GM21786 (cell line): ENCODE measurements at regions not wholly inside any gene's neighbourhood (a gene's known extent, or its start where the extent isn't known, plus 50 kb on each side); places are given as distances from the start of the nearest gene placed in this dataset.

Source experiments
- ATAC-seq: cut with Tn5 transposase; IDR thresholded peaks from one replicate; pipeline ENCODE4 v1.9.1; 2021; ENCODE audit not compliant: unreplicated experiment

GRCh38 chr16:61332461-61332860 lies 703.8 kb downstream of the CDH8 start:
- no peak for ATAC-seq

GRCh38 chr16:61324044-61324443 lies 712.2 kb downstream of the CDH8 start:
- no peak for ATAC-seq

- no peak for ATAC-seq
These were observed 712.8 kb downstream of the CDH8 start for GRCh38 chr16:61323456-61323855.

- ATAC-seq = no peak
These were observed 715.4 kb downstream of the CDH8 start for GRCh38 chr16:61320791-61321190.

- ATAC-seq = no peak
These were observed 722.3 kb downstream of the CDH8 start for GRCh38 chr16:61313931-61314330.

- ATAC-seq = no peak
These were observed 726.9 kb downstream of the CDH8 start for GRCh38 chr16:61309386-61309785.

- no peak for ATAC-seq
These were observed 730.0 kb downstream of the CDH8 start for GRCh38 chr16:61306204-61306603.

- ATAC-seq = no peak
These were observed 739.4 kb downstream of the CDH8 start for GRCh38 chr16:61296814-61297213.

GRCh38 chr16:61296305-61296704 lies 739.9 kb downstream of the CDH8 start:
- no peak for ATAC-seq

- ATAC-seq = no peak
These were observed 740.9 kb downstream of the CDH8 start for GRCh38 chr16:61295311-61295710.

- no peak for ATAC-seq
These were observed 747.1 kb downstream of the CDH8 start for GRCh38 chr16:61289141-61289540.

- no peak for ATAC-seq
These were observed 758.4 kb downstream of the CDH8 start for GRCh38 chr16:61277849-61278248.

GRCh38 chr16:61274211-61274610 lies 762.0 kb downstream of the CDH8 start:
- no peak for ATAC-seq

GRCh38 chr16:61270726-61271125 lies 765.5 kb downstream of the CDH8 start:
- no peak for ATAC-seq

- ATAC-seq = no peak
These were observed 772.8 kb downstream of the CDH8 start for GRCh38 chr16:61263400-61263799.

- no peak for ATAC-seq
These were observed 774.9 kb downstream of the CDH8 start for GRCh38 chr16:61261315-61261714.

- ATAC-seq = no peak
These were observed 789.6 kb downstream of the CDH8 start for GRCh38 chr16:61246592-61246991.

GRCh38 chr16:61243954-61244353 lies 792.3 kb downstream of the CDH8 start:
- ATAC-seq = no peak

- no peak for ATAC-seq
These were observed 798.3 kb downstream of the CDH8 start for GRCh38 chr16:61237884-61238485.

GRCh38 chr16:61233713-61234112 lies 802.5 kb downstream of the CDH8 start:
- no peak for ATAC-seq

GRCh38 chr16:61228371-61228770 lies 807.9 kb downstream of the CDH8 start:
- no peak for ATAC-seq

- no peak for ATAC-seq
These were observed 820.6 kb downstream of the CDH8 start for GRCh38 chr16:61215605-61216004.

- no peak for ATAC-seq
These were observed 821.5 kb downstream of the CDH8 start for GRCh38 chr16:61214780-61215179.
